Gastroesophageal sphincter (tissue), 4 donors: ENCODE measurements at regions not wholly inside any gene's neighbourhood (a gene's known extent, or its start where the extent isn't known, plus 50 kb on each side); places are given as distances from the start of the nearest gene placed in this dataset.

Source experiments
- ATAC-seq: fragments of 150-250 bp; one replicate; pipeline ENCODE4 v1.9.1; 2016; ENCODE audit warnings: mild to moderate bottlenecking, moderate library complexity
- H3K27ac ChIP-seq, 4 donors: fragments of 200-600 bp; sonication (generic) in 3 of 4; 1 replicate in 3 of 4; 2 replicates in 1 of 4; pipeline ENCODE4 v1.5.1; 2016 to 2019
- H3K27me3 ChIP-seq: fragments of 200-600 bp; sonication (generic); one replicate; pipeline ENCODE4 v1.5.1; 2019
- H3K36me3 ChIP-seq, 2 donors: fragments of 200-600 bp; sonication (generic); one replicate each; pipeline ENCODE4 v1.5.1; 2019; ENCODE audit warnings: control low read depth in 1 of 2
- H3K4me1 ChIP-seq, 3 donors: fragments of 200-600 bp; sonication (generic); 1 replicate in 2 of 3; 2 replicates in 1 of 3; pipeline ENCODE4 v1.5.1; 2016 to 2019; ENCODE audit warnings: control low read depth in 2 of 3
- H3K4me3 ChIP-seq, 2 donors: fragments of 200-600 bp; sonication (generic); one replicate each; pipeline ENCODE4 v1.5.1; 2019; ENCODE audit warnings: mild to moderate bottlenecking in 1 of 2, moderate library complexity in 1 of 2
- H3K9me3 ChIP-seq, 3 donors: fragments of 200-600 bp; sonication (generic); one replicate each; pipeline ENCODE4 v1.5.1; 2017 to 2019; ENCODE audit warnings: control low read depth in 2 of 3
- EP300 ChIP-seq: sonication (generic); formaldehyde crosslinking; IDR thresholded peaks from one replicate; pipeline ENCODE4 v1.6.1; 2017; ENCODE audit warnings: antibody characterized with exemption, mild to moderate bottlenecking
- POLR2A ChIP-seq, 2 donors: fragments of 450-650 bp; IDR thresholded peaks; one replicate each; pipeline ENCODE4 v1.6.1; 2017; ENCODE audit warnings: antibody characterized with exemption in 2 of 2, mild to moderate bottlenecking in 2 of 2, moderate library complexity in 1 of 2
- POLR2AphosphoS5 ChIP-seq: sonication (generic); formaldehyde crosslinking; IDR thresholded peaks from one replicate; pipeline ENCODE4 v1.6.1; 2017; ENCODE audit warnings: antibody characterized with exemption
- WGBS, 2 donors: methylation state at CpG; one replicate each; pipeline ENCODE4 v1.1.5; 2018; ENCODE audit warnings: low coverage in 1 of 2; 5-methylcytosine and 5-hydroxymethylcytosine counted together
- TF ChIP-seq, protein P1 (sequence below), 4 experiments: fragments of 200-600 bp in 2 of 4; fragments of 450-650 bp in 2 of 4; sonication (generic) in 1 of 4; IDR thresholded peaks; one replicate each; pipeline ENCODE4 v1.5.1; 2017 to 2019; ENCODE audit warnings: antibody characterized with exemption in 4 of 4, mild to moderate bottlenecking in 2 of 4, moderate library complexity in 2 of 4

DNA sequence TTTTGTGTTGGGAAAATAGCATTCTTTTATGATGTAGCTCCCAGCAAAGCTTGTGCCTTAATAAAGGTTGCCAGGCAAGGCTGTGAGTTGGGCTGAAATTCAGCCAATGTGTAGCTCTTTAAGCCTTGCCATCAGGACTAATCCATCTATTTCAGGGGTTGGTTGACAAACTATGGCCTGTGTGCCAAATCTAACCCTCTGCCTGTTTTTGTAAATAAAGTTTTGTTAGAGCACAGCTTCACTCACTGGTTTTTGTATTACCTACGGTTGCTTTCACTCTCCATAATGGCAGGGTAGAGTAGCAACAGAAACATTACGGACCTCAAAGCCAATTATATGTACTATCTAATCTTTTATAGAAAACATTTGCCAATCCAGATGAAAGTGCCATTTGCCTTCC is 638.1 kb upstream of the POT1 start:
- no peak for ATAC-seq
- 53 to 75% methylated on average over 2 of the region's 2 CpGs for WGBS, 2 donors
- H3K4me3 ChIP-seq: no peak overlapping the region

DNA sequence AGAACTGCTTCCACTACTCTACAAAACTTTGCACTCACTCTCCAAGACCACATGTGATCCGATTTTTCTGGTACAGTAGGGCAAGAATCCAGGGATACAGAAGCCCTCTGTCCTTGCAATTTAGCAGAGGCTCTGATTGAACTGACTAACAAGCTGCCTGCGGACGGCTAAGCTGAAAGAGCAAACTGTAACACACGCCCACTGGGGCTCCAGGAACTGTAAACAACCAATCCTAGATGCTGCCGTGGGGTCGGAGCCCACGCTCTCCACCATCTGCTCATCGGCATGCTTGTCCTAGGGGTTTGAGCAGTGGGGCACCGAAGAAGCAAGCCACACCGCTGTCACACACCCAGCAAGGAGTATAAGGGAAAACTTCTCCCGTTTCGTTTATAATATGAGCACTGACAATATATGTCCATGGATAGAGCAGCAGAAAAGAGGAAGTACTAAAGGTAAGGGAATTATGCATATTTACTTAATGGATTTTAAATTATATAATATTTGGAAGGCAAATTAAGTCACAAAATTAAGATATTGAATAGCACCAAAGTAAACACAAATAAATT is 634.4 kb upstream of the POT1 start:
- no peak for ATAC-seq
- Histone ChIP-seq H3K9me3 (no peaks in the 10 kb centered on the region), H3K36me3 (no peaks in the 10 kb centered on the region), H3K4me3 (no peak overlapping the region), H3K4me1 (no peaks in the 10 kb centered on the region), H3K27me3 (no peaks in the 10 kb centered on the region), H3K27ac (no peak overlapping the region)
- TF ChIP-seq POLR2A (IDR thresholded peaks at IDR 0.05): no peak
- TF ChIP-seq, protein P1, sequence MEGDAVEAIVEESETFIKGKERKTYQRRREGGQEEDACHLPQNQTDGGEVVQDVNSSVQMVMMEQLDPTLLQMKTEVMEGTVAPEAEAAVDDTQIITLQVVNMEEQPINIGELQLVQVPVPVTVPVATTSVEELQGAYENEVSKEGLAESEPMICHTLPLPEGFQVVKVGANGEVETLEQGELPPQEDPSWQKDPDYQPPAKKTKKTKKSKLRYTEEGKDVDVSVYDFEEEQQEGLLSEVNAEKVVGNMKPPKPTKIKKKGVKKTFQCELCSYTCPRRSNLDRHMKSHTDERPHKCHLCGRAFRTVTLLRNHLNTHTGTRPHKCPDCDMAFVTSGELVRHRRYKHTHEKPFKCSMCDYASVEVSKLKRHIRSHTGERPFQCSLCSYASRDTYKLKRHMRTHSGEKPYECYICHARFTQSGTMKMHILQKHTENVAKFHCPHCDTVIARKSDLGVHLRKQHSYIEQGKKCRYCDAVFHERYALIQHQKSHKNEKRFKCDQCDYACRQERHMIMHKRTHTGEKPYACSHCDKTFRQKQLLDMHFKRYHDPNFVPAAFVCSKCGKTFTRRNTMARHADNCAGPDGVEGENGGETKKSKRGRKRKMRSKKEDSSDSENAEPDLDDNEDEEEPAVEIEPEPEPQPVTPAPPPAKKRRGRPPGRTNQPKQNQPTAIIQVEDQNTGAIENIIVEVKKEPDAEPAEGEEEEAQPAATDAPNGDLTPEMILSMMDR (IDR thresholded peaks at IDR 0.05): no peak
- TF ChIP-seq EP300: no peak
- no peak for TF ChIP-seq POLR2AphosphoS5
- 56 to 68% methylated on average over 3 of the region's 12 CpGs for WGBS, 2 donors

More for the DNA sequence above, 638.1 kb upstream of the POT1 start:
- TF ChIP-seq POLR2AphosphoS5 (no peak), POLR2A (IDR thresholded peaks at IDR 0.05) (no peak), EP300 (no peak)
- TF ChIP-seq, protein P1 (IDR thresholded peaks at IDR 0.05): no peak
- H3K36me3 ChIP-seq: no peaks in the 10 kb centered on the region
- no peaks in the 10 kb centered on the region for H3K4me1 ChIP-seq
- no peaks in the 10 kb centered on the region for H3K9me3 ChIP-seq
- H3K27ac ChIP-seq: no peak overlapping the region
- H3K27me3 ChIP-seq: no peaks in the 10 kb centered on the region

DNA sequence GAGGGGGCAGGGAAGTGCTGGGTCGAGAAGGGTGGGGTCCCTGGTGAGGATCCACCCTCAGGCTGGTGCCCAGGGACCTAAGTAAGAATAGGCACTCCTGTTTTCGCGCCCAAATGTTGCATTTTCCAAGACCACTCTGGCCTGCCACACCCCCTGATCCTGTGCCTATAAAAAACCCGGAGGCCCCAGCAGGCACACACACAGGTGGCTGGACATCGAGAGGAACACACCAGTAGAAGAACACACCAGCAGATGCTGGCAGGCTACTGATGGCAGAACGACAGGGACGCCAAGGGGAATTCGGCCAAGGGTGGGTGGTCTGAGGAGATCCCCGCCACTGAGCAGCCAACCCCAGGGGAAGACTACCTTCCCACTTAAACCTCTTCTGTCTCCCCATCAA is 633.9 kb upstream of the POT1 start:
- WGBS, 2 donors: 63 to 84% methylated on average over 1 to 5 of the region's 9 CpGs
- H3K4me3 ChIP-seq: no peak overlapping the region
- no peak for ATAC-seq
- no peak overlapping the region for H3K27ac ChIP-seq
- H3K36me3 ChIP-seq: no peaks in the 10 kb centered on the region
- H3K4me1 ChIP-seq: no peaks in the 10 kb centered on the region
- TF ChIP-seq POLR2A (IDR thresholded peaks at IDR 0.05): no peak
- H3K27me3 ChIP-seq: no peaks in the 10 kb centered on the region
- no peaks in the 10 kb centered on the region for H3K9me3 ChIP-seq

DNA sequence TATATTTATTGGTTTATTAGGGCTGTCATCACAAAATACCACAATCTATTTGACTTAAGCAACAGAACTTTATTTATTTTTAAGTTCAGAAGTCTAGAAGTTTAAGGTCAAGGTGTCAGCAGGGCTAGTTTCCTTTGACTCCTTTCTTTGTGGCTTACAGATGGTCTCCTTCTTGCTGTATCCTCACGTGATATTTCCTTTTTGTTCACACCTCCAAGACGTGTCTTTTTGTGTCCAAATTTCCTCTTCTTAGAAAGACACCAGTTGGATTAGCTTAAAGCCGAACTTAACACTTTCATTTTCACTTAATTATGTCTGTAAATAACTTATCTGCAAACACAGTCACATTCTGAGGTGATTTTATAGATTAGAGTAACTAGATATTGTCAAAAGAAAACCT is 631.4 kb upstream of the POT1 start:
- H3K4me1 ChIP-seq: no peaks in the 10 kb centered on the region
- WGBS, 2 donors: 3 to 24% methylated on average over 3 of the region's 3 CpGs
- TF ChIP-seq, protein P1 (IDR thresholded peaks at IDR 0.05): no peak
- TF ChIP-seq POLR2A (IDR thresholded peaks at IDR 0.05): no peak
- H3K27ac ChIP-seq: no peak overlapping the region
- H3K9me3 ChIP-seq: no peaks in the 10 kb centered on the region
- no peaks in the 10 kb centered on the region for H3K27me3 ChIP-seq
- no peak for ATAC-seq
- no peaks in the 10 kb centered on the region for H3K36me3 ChIP-seq
- no peak overlapping the region for H3K4me3 ChIP-seq

DNA sequence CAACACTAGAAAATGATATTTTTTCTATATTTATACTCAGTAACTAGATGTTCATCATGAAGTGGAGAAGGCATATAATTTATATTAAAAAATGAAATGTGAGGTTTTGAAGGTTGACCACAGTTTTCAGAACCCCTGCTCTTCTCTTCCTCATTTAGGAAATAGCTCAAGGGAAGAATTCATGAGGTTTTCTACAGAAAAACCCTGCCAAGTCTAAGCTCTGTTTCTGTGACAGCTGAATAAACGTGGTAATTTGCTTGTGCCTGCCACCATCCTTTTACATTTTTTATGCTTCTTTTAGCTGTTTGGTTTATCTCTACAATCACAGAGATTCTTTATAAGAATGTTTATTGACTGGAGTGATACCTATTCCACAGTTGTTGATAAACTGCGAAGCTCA is 630.3 kb upstream of the POT1 start:
- H3K27me3 ChIP-seq: no peaks in the 10 kb centered on the region
- ATAC-seq: no peak
- no peaks in the 10 kb centered on the region for H3K36me3 ChIP-seq
- whole genome bisulfite sequencing, 2 donors: 55 to 60% methylated on average over 2 of the region's 2 CpGs
- no peak overlapping the region for H3K27ac ChIP-seq
- no peaks in the 10 kb centered on the region for H3K9me3 ChIP-seq
- H3K4me1 ChIP-seq: no peaks in the 10 kb centered on the region
- TF ChIP-seq POLR2A (IDR thresholded peaks at IDR 0.05) (no peak), EP300 (no peak), POLR2AphosphoS5 (no peak)
- TF ChIP-seq, protein P1 (IDR thresholded peaks at IDR 0.05): no peak
- no peak overlapping the region for H3K4me3 ChIP-seq
